HG02884 (cell line): ENCODE measurements at regions not wholly inside any gene's neighbourhood (a gene's known extent, or its start where the extent isn't known, plus 50 kb on each side); places are given as distances from the start of the nearest gene placed in this dataset.

Source experiments
- ATAC-seq: cut with Tn5 transposase; IDR thresholded peaks from one replicate; pipeline ENCODE4 v1.9.1; 2021; ENCODE audit warnings: mild to moderate bottlenecking, moderate library complexity; ENCODE audit not compliant: unreplicated experiment

GRCh38 chr3:30350901-30351300 is 255.5 kb upstream of the TGFBR2 start:
- ATAC-seq: no peak

GRCh38 chr3:30352410-30353318 is 253.7 kb upstream of the TGFBR2 start:
- ATAC-seq: no peak

GRCh38 chr3:30353711-30354467 is 252.5 kb upstream of the TGFBR2 start:
- ATAC-seq: peak; percentile 93

GRCh38 chr3:30354513-30354912 is 251.9 kb upstream of the TGFBR2 start:
- ATAC-seq: no peak

GRCh38 chr3:30354972-30355371 is 251.4 kb upstream of the TGFBR2 start:
- ATAC-seq: no peak

- no peak for ATAC-seq
Measured at GRCh38 chr3:30355622-30356021, 250.8 kb upstream of the TGFBR2 start.

- ATAC-seq: no peak
Measured at GRCh38 chr3:30356866-30357753, 249.3 kb upstream of the TGFBR2 start.

- ATAC-seq: no peak
Measured at GRCh38 chr3:30357897-30358296, 248.5 kb upstream of the TGFBR2 start.

GRCh38 chr3:30358871-30359270 is 247.5 kb upstream of the TGFBR2 start:
- no peak for ATAC-seq

GRCh38 chr3:30368978-30369377 is 237.4 kb upstream of the TGFBR2 start:
- no peak for ATAC-seq

GRCh38 chr3:30370681-30371271 is 235.6 kb upstream of the TGFBR2 start:
- ATAC-seq: no peak

- ATAC-seq: no peak
Measured at GRCh38 chr3:30372837-30373236, 233.6 kb upstream of the TGFBR2 start.

GRCh38 chr3:30384546-30385072 is 221.8 kb upstream of the TGFBR2 start:
- ATAC-seq: no peak

GRCh38 chr3:30393079-30393478 is 213.3 kb upstream of the TGFBR2 start:
- ATAC-seq: no peak

- ATAC-seq: no peak
Measured at GRCh38 chr3:30397030-30397429, 209.4 kb upstream of the TGFBR2 start.

- ATAC-seq: no peak
Measured at GRCh38 chr3:30399394-30400181, 206.8 kb upstream of the TGFBR2 start.

GRCh38 chr3:30400926-30401325 is 205.5 kb upstream of the TGFBR2 start:
- ATAC-seq: no peak

GRCh38 chr3:30401971-30402370 is 204.4 kb upstream of the TGFBR2 start:
- ATAC-seq: no peak

- no peak for ATAC-seq
Measured at GRCh38 chr3:30407651-30408050, 198.8 kb upstream of the TGFBR2 start.
